ENCODE measurements at regions not wholly inside any gene's neighbourhood (a gene's known extent, or its start where the extent isn't known, plus 50 kb on each side); places are given as distances from the start of the nearest gene placed in this dataset.

DNA sequence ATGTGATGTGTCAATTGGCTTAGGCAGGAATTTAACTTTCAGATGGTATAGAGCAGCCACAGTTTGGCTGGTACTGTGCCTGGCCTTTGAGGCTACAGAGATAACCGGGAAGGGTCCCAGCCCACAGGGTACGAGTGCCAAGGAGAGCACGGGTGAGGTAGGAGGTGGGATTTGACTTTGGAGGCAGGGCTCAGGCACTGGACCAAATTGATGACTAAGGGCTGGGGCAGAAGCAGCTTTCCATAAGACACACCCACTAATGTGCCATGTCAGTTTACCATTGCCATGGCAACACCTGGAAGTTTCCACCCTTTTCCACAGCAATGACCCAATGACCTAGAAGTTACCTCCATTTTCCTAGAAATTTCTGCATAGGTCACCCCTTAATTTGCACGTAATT is 466.2 kb downstream of the TSHZ3 start:
- in situ Hi-C loops (cut with MboI; ENCODE audit: low pct_unique_long_range_greater_than_20kb in 2 of 9, low sequenced_read_pairs in 9 of 9, unreplicated experiment in 9 of 9) = no loop called here
- H3K4me1 ChIP-seq (replicated peaks in 1 of 2) = peaks cover 4 to 10% of the 10 kb centered on the region in 2 donors
- no peak overlapping the region for H3K4me3 ChIP-seq
- H3K27ac ChIP-seq = no peak overlapping the region
- WGBS, 10 experiments = 0 to 100% (median 64%) methylated on average over 1 to 3 of the region's 4 CpGs; no CpG with 5 or more reads in 2 of the 10 experiments
- peak in 6 of 8 experiments; percentile 33 to 88 (median 56) for ATAC-seq (replicated peaks in 6 of 8)

DNA sequence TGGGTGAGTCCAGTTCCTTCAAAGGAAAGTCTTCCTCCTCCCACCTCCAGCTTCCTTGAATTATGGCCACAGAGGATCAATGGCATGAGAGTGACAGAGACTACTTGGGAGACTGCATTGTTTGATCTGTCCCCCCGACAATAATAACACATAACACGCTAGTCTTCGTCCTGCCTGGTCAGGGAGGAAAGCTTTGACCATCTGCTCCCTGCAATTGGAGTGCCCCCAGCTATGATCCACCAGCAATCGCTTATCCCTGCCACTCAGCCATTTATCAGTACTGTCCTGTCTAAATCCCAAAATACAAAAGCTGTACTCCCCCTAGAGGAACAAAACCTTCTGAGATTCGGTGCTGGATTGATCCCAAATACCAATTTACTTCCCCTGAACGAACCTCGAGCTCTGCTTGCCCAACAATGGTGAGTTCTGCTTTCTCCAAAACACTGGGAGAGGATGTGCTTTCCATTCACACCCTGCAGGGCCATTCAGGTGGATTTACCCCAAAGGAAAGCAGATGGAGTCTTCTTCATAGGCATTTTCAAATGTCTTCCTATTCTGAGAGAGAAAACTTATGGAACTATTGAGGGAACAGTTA is 466.7 kb downstream of the TSHZ3 start:
- Histone ChIP-seq H3K27ac (no peak overlapping the region), H3K4me1 (replicated peaks in 1 of 2) (peaks cover 10 to 11% of the 10 kb centered on the region in 2 donors), H3K4me3 (no peak overlapping the region)
- ATAC-seq (replicated peaks in 6 of 8) = no peak
- WGBS, 10 experiments = 32 to 91% (median 64%) methylated on average over 4 to 7 of the region's 7 CpGs; no CpG with 5 or more reads in 3 of the 10 experiments
- in situ Hi-C loops (cut with MboI; ENCODE audit: low pct_unique_long_range_greater_than_20kb in 2 of 9, low sequenced_read_pairs in 9 of 9, unreplicated experiment in 9 of 9) = no loop called here

DNA sequence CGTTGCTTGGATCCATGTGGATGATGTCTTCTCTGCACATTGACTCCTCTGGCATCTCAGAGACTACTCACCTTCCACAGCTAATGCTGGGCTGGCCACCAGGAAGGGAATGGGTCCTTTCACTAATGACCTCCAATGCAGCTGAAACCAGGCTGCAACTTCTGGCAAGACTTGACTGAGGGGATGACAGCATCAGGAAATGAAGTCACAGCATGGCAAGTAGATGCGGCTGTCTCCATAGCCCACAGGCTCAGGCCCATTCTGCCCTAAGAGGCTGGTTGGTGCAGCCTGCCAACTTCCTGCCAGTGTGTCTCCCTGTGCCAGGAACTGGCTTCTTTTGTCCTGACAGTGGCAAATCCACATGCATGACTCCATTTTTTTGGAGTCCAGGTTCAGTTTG is 467.3 kb downstream of the TSHZ3 start:
- Histone ChIP-seq H3K4me1 (replicated peaks in 1 of 2) (peaks cover 16% of the 10 kb centered on the region in 2 donors), H3K27ac (no peak overlapping the region), H3K4me3 (no peak overlapping the region)
- WGBS, 10 experiments = 90 to 100% (median 100%) methylated on average over 1 to 2 of the region's 2 CpGs; no CpG with 5 or more reads in 7 of the 10 experiments
- in situ Hi-C loops (cut with MboI; ENCODE audit: low pct_unique_long_range_greater_than_20kb in 2 of 9, low sequenced_read_pairs in 9 of 9, unreplicated experiment in 9 of 9) = no loop called here
- peak in 2 of 8 experiments; percentile 32 to 35 for ATAC-seq (replicated peaks in 6 of 8)

DNA sequence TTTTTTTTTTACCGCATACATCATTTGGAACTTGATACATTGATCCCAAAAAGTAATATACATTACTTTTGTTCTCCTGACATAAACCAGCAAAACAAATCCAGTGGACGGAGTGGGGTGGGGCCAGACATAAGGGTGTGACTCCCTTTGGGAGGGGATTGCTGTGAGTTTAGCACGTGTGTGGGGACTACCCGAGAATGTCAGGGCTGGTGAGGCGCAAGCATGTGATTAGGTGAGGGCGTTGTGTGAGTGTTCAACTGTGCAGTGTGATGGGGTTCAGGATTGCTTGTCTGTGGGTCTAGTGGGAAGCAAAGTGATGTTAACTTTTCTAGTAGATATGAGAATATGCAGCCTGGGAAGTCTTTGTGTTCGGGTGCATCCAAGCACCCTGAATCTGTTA is 468.0 kb downstream of the TSHZ3 start:
- ATAC-seq (replicated peaks in 6 of 8) = peak in 2 of 8 experiments; percentile 5 to 12
- in situ Hi-C loops (cut with MboI; ENCODE audit: low pct_unique_long_range_greater_than_20kb in 2 of 9, low sequenced_read_pairs in 9 of 9, unreplicated experiment in 9 of 9) = no loop called here
- WGBS, 10 experiments = 0 to 92% (median 60%) methylated on average over 1 to 5 of the region's 7 CpGs; no CpG with 5 or more reads in 1 of the 10 experiments
- Histone ChIP-seq H3K4me1 (replicated peaks in 1 of 2) (peaks cover 16 to 19% of the 10 kb centered on the region in 2 donors), H3K27ac (no peak overlapping the region), H3K4me3 (no peak overlapping the region)

DNA sequence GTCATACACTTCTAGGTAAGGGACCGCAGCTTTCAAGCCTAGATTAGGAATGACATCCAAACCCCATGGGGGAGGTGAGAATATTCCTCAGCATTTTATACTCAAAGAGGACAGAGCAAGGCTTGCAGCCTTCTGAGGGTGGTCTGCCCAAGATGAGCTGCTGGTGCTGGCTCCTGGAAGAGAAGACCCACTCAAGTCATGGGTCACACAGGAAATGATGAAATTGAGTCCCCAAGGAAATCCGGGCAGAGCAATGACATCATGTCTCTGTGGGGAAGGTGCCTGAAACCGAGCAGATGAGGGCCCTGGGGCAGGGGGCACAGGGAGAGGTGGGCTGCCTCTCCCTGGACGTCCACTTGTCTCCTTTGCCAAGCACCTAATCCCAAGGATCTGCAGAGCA is 468.7 kb downstream of the TSHZ3 start:
- H3K4me1 ChIP-seq (replicated peaks in 1 of 2) = peaks cover 16 to 19% of the 10 kb centered on the region in 2 donors
- no peak for ATAC-seq (replicated peaks in 6 of 8)
- WGBS, 10 experiments = 33 to 100% (median 61%) methylated on average over 1 to 3 of the region's 4 CpGs; no CpG with 5 or more reads in 4 of the 10 experiments
- no peak overlapping the region for H3K27ac ChIP-seq
- H3K4me3 ChIP-seq = no peak overlapping the region
- in situ Hi-C loops (cut with MboI; ENCODE audit: low pct_unique_long_range_greater_than_20kb in 2 of 9, low sequenced_read_pairs in 9 of 9, unreplicated experiment in 9 of 9) = no loop called here

DNA sequence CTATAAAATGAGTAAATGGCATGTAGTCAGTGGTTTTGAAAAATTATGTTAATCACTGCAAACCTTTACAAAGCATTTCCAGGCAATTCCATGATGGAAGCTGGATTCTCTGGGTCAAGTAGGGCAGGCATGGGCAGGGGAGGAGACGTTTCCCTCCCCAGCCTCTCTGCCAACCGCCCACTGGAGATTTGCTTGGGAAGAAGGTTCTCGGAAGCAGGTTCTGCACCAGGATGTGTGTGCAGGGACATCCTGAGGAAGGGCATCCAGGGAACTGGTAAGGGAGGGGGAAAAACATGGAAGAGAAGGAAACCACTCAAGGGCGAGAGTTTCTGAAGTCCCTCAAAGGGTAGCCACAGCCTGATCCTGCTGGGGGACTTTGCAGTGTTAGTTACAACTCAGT is 469.1 kb downstream of the TSHZ3 start:
- WGBS, 10 experiments = 0 to 100% (median 80%) methylated on average over 1 to 2 of the region's 4 CpGs; no CpG with 5 or more reads in 4 of the 10 experiments
- Histone ChIP-seq H3K27ac (no peak overlapping the region), H3K4me1 (replicated peaks in 1 of 2) (peaks cover 16 to 19% of the 10 kb centered on the region in 2 donors), H3K4me3 (no peak overlapping the region)
- ATAC-seq (replicated peaks in 6 of 8) = no peak
- in situ Hi-C loops (cut with MboI; ENCODE audit: low pct_unique_long_range_greater_than_20kb in 2 of 9, low sequenced_read_pairs in 9 of 9, unreplicated experiment in 9 of 9) = no loop called here

DNA sequence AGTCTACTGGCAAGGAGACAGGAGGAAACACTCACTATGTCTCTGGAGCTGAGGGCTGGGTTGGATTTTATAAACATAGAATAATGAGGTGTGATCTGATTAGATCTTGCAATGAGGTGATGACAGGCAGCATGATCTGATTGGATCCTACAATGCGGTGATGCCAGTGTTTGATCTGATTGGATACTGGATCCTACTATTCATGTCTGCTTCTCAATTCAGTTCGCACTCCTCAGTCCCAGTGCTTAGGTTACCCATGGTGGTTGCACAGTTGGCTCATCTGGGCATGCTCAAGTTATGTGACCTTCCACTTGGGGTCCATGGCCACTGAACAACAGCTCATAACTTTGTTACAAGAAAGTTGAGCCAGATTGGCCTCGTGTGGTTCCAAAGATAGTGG is 469.5 kb downstream of the TSHZ3 start:
- WGBS, 10 experiments = 20 to 100% (median 85%) methylated on average over 1 to 3 of the region's 3 CpGs; no CpG with 5 or more reads in 5 of the 10 experiments
- H3K4me1 ChIP-seq (replicated peaks in 1 of 2) = peaks cover 16 to 19% of the 10 kb centered on the region in 2 donors
- H3K27ac ChIP-seq = no peak overlapping the region
- no peak overlapping the region for H3K4me3 ChIP-seq
- in situ Hi-C loops (cut with MboI; ENCODE audit: low pct_unique_long_range_greater_than_20kb in 2 of 9, low sequenced_read_pairs in 9 of 9, unreplicated experiment in 9 of 9) = no loop called here
- ATAC-seq (replicated peaks in 6 of 8) = no peak

DNA sequence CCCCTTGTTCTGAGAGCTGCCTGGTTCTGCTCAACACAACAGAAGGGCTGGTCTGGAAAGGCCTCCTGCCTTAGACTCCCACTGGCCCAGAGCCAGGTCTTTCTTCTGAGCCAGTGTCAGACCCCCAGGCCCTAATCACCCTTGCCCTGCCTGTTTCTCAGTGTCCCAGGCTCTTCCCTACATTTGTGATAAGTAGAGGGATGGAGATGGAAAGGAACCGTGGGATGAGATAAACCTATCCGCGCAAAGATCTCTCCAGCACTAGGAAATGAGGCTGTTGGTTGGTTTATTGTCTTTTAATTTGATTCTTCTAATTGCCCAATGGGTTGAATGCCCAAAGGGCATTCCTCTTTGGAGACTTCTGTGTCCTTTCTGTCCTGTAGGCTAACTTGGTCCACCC is 470.0 kb downstream of the TSHZ3 start:
- ATAC-seq (replicated peaks in 6 of 8) = no peak
- H3K4me1 ChIP-seq (replicated peaks in 1 of 2) = peaks cover 16 to 22% of the 10 kb centered on the region in 2 donors
- 75 to 100% (median 91%) methylated on average over 3 of the region's 3 CpGs; no CpG with 5 or more reads in 6 of the 10 experiments for WGBS, 10 experiments
- H3K27ac ChIP-seq = no peak overlapping the region
- no peak overlapping the region for H3K4me3 ChIP-seq
- in situ Hi-C loops (cut with MboI; ENCODE audit: low pct_unique_long_range_greater_than_20kb in 2 of 9, low sequenced_read_pairs in 9 of 9, unreplicated experiment in 9 of 9) = no loop called here

DNA sequence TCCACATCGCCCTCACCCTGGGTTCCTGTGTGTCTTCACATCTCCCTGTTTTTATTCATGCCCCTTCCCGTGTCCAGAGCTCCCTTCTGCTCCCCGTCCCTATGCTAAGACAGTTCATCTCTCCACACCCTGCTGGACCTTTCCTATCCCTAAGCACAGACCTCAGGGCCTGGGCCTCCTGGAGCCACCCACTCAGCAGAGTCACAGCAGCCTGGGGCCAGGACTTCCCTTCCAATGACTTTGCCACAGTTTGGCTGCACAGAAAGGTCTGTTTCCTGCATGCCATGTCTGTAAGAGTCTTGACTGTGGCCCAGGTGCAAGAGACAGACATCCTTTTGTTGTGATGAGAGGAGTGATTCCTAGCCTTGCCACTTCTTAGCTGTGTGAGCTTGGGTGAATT is 470.7 kb downstream of the TSHZ3 start:
- no peak overlapping the region for H3K27ac ChIP-seq
- H3K4me1 ChIP-seq (replicated peaks in 1 of 2) = peaks cover 20 to 29% of the 10 kb centered on the region in 2 donors
- no peak overlapping the region for H3K4me3 ChIP-seq
- peak in 2 of 8 experiments; percentile 45 to 54 for ATAC-seq (replicated peaks in 6 of 8)
- 0 to 100% (median 80%) methylated on average over 1 to 2 of the region's 3 CpGs; no CpG with 5 or more reads in 5 of the 10 experiments for WGBS, 10 experiments
- in situ Hi-C loops (cut with MboI; ENCODE audit: low pct_unique_long_range_greater_than_20kb in 2 of 9, low sequenced_read_pairs in 9 of 9, unreplicated experiment in 9 of 9) = no loop called here

DNA sequence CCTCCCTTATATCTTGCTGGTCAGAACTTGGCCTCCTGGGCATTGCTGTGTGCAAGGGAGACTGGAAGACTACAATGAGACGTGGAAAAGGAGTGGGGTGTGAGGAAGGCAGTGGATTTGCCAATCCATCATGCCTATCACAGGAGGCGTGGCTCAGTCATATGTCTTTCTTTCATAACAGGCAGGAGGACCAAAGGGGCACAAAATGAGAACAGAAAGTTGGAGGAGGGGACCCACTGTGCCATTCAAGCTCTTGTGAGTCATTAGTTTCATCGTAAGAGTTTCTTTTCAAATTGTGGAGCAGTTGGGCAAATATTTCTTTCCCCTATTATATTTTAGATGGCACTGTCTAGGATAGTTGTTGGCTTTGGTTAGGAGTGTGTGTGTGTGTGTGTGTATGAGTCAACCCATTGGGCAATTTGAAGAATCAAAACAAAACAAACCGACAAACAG is 471.5 kb downstream of the TSHZ3 start:
- in situ Hi-C loops (cut with MboI; ENCODE audit: low pct_unique_long_range_greater_than_20kb in 2 of 9, low sequenced_read_pairs in 9 of 9, unreplicated experiment in 9 of 9) = no loop called here
- Histone ChIP-seq H3K4me1 (replicated peaks in 1 of 2) (peaks cover 20 to 29% of the 10 kb centered on the region in 2 donors), H3K27ac (no peak overlapping the region), H3K4me3 (no peak overlapping the region)
- WGBS, 10 experiments = 0 to 69% (median 19%) methylated on average over 1 to 4 of the region's 4 CpGs; no CpG with 5 or more reads in 3 of the 10 experiments
- peak in 7 of 8 experiments; percentile 21 to 86 (median 81) for ATAC-seq (replicated peaks in 6 of 8)

DNA sequence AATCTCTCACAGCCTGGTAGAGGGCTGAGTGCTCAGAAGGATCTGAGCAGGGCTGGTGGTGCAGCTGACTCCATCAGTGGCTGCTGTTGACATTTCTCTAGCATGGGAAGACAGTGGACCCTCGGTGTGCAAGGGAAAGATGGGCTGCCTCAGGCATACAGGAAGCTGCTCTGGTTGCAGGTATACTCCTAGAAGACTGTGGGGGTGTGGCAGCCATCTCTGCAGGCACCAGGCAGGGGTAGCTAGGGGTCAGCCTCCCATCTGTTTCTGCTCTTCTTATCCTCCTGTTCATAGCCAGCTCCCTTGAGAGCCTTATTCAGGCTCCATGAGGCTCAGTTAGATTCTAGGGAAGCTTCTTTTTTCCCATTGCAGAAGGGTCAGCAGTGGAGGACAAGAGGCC is 475.5 kb downstream of the TSHZ3 start:
- in situ Hi-C loops (cut with MboI; ENCODE audit: low pct_unique_long_range_greater_than_20kb in 2 of 9, low sequenced_read_pairs in 9 of 9, unreplicated experiment in 9 of 9) = no loop called here
- Histone ChIP-seq H3K27ac (no peak overlapping the region), H3K4me1 (replicated peaks in 1 of 2) (peaks cover 31 to 40% of the 10 kb centered on the region in 2 donors), H3K4me3 (no peak overlapping the region)
- peak in 1 of 8 experiments; percentile 31 for ATAC-seq (replicated peaks in 6 of 8)
- WGBS, 10 experiments = 0 to 60% (median 57%) methylated on average over 1 of the region's 1 CpG; no CpG with 5 or more reads in 7 of the 10 experiments

DNA sequence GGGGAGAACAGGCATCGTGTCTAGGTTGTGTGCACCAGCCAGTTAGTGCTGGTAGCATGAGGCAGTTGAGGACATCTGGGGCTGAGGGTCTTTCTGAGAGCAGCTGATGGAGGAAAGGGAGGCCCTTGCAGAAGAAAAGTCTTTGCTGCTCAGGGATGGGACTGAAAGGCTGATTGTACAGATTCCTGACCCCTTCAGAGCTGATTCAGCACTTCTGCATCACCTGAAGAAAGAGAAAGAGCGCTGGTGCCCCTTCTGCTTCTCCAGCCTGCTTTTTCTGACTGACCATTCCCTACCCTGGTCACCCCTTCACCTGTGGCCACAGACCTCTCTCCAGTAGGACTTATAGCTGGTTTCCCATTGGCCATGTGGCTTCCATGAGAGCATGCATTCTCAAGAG is 476.2 kb downstream of the TSHZ3 start:
- no peak overlapping the region for H3K4me3 ChIP-seq
- in situ Hi-C loops (cut with MboI; ENCODE audit: low pct_unique_long_range_greater_than_20kb in 2 of 9, low sequenced_read_pairs in 9 of 9, unreplicated experiment in 9 of 9) = no loop called here
- H3K4me1 ChIP-seq (replicated peaks in 1 of 2) = peaks cover 28 to 34% of the 10 kb centered on the region in 2 donors
- no peak overlapping the region for H3K27ac ChIP-seq
- 40% methylated on average over 1 of the region's 2 CpGs; no CpG with 5 or more reads in 9 of the 10 experiments for WGBS, 10 experiments
- no peak for ATAC-seq (replicated peaks in 6 of 8)

DNA sequence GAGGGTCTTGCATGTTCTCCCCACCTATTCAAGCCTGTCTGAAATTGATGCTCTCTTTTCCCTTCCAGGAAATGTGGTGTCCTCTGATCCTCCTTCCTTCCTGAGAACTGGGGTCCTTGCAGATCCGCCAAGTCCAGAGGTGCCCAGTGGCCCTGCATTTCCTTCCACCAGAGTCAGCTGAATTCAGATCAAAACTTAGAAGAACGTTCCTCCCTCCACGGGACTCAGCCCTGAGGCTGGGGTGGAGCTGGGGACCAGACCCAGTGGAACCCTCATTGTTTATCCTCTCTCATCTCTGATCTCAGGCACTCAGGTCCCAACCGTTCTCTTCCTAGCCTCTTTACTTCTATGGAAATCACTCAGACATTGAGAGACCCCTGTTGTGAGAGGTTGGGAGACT is 477.3 kb downstream of the TSHZ3 start:
- no peak overlapping the region for H3K27ac ChIP-seq
- WGBS, 10 experiments = 0 to 100% (median 50%) methylated on average over 1 to 3 of the region's 4 CpGs; no CpG with 5 or more reads in 2 of the 10 experiments
- in situ Hi-C loops (cut with MboI; ENCODE audit: low pct_unique_long_range_greater_than_20kb in 2 of 9, low sequenced_read_pairs in 9 of 9, unreplicated experiment in 9 of 9) = no loop called here

More for the DNA sequence above, 477.3 kb downstream of the TSHZ3 start:
- Histone ChIP-seq H3K4me1 (replicated peaks in 1 of 2) (peaks cover 18 to 24% of the 10 kb centered on the region in 2 donors), H3K4me3 (no peak overlapping the region)
- no peak for ATAC-seq (replicated peaks in 6 of 8)

Data from motor neuron (in vitro differentiated cells).